ENCODE measurements at regions not wholly inside any gene's neighbourhood (a gene's known extent, or its start where the extent isn't known, plus 50 kb on each side); places are given as distances from the start of the nearest gene placed in this dataset.

GRCh38 chr16:73433731-73434307 lies 385.9 kb upstream of the ZFHX3 start:
- WGBS = 82% methylated on average over 16 of the region's 16 CpGs
- H3K18ac ChIP-seq (ENCODE audit: low read depth in 1 of 2, low read length in 2 of 2) = no peak overlapping the region
- H4K91ac ChIP-seq (ENCODE audit: low read length) = no peak overlapping the region
- H3K23ac ChIP-seq (ENCODE audit: low read length in 2 of 2) = no peak overlapping the region
- no peak overlapping the region for H3K14ac ChIP-seq (ENCODE audit: low read length in 2 of 2)
- H2BK120ac ChIP-seq (ENCODE audit: low read depth, low read length) = no peak overlapping the region
- no peak overlapping the region for H2BK15ac ChIP-seq (ENCODE audit: low read depth, poor library complexity, severe bottlenecking)
- peaks cover 4% of the 10 kb centered on the region for H3K9me3 ChIP-seq (ENCODE audit: control insufficient read depth, low read length)
- no peak overlapping the region for H3K4ac ChIP-seq (ENCODE audit: low read depth in 1 of 2, low read length in 2 of 2)
- DNase-seq = no peak
- H2BK12ac ChIP-seq (ENCODE audit: low read length in 2 of 2) = no peak overlapping the region
- no peak overlapping the region for H3K9ac ChIP-seq (ENCODE audit: low read length)
- no peak overlapping the region for H2AFZ ChIP-seq (ENCODE audit: low read depth, low read length)
- no peaks in the 10 kb centered on the region for H3K36me3 ChIP-seq (ENCODE audit: control insufficient read depth in 1 of 2, insufficient read depth in 2 of 2, low read depth in 1 of 2, low read length in 2 of 2)
- H3K27ac ChIP-seq (ENCODE audit: low read length, poor library complexity, severe bottlenecking) = no peak overlapping the region
- H3K4me2 ChIP-seq (ENCODE audit: low read length, poor library complexity, severe bottlenecking) = no peak overlapping the region
- no peaks in the 10 kb centered on the region for H3K79me1 ChIP-seq (replicated peaks; ENCODE audit: low read length, poor library complexity, severe bottlenecking)
- H3K4me1 ChIP-seq (ENCODE audit: control insufficient read depth, insufficient read depth, low read depth, low read length) = no peaks in the 10 kb centered on the region
- no peak overlapping the region for H3K4me3 ChIP-seq (ENCODE audit: insufficient read depth in 1 of 2, low read depth in 1 of 2, low read length in 2 of 2)
- H3K27me3 ChIP-seq (ENCODE audit: control insufficient read depth in 1 of 2, insufficient read depth in 1 of 2, low read length in 2 of 2) = no peaks in the 10 kb centered on the region
- no peak overlapping the region for H2BK5ac ChIP-seq (ENCODE audit: low read depth, low read length, poor library complexity, severe bottlenecking)
- H4K8ac ChIP-seq (ENCODE audit: low read length) = no peak overlapping the region
- no peak overlapping the region for H2AK5ac ChIP-seq (ENCODE audit: low read length, severe bottlenecking)

GRCh38 chr16:73432850-73433730 lies 385.2 kb upstream of the ZFHX3 start:
- Histone ChIP-seq H2BK120ac (ENCODE audit: low read depth, low read length) (no peak overlapping the region), H3K27me3 (ENCODE audit: control insufficient read depth in 1 of 2, insufficient read depth in 1 of 2, low read length in 2 of 2) (no peaks in the 10 kb centered on the region), H2AK5ac (ENCODE audit: low read length, severe bottlenecking) (no peak overlapping the region), H3K4me1 (ENCODE audit: control insufficient read depth, insufficient read depth, low read depth, low read length) (no peaks in the 10 kb centered on the region), H3K9me3 (ENCODE audit: control insufficient read depth, low read length) (peaks cover 4% of the 10 kb centered on the region), H3K4me3 (ENCODE audit: insufficient read depth in 1 of 2, low read depth in 1 of 2, low read length in 2 of 2) (no peak overlapping the region), H3K14ac (ENCODE audit: low read length in 2 of 2) (no peak overlapping the region), H3K4me2 (ENCODE audit: low read length, poor library complexity, severe bottlenecking) (no peak overlapping the region), H3K79me1 (replicated peaks; ENCODE audit: low read length, poor library complexity, severe bottlenecking) (no peaks in the 10 kb centered on the region), H3K18ac (ENCODE audit: low read depth in 1 of 2, low read length in 2 of 2) (no peak overlapping the region), H3K9ac (ENCODE audit: low read length) (no peak overlapping the region), H3K4ac (ENCODE audit: low read depth in 1 of 2, low read length in 2 of 2) (no peak overlapping the region), H4K91ac (ENCODE audit: low read length) (no peak overlapping the region), H2BK12ac (ENCODE audit: low read length in 2 of 2) (no peak overlapping the region), H2AFZ (ENCODE audit: low read depth, low read length) (no peak overlapping the region), H3K23ac (ENCODE audit: low read length in 2 of 2) (no peak overlapping the region), H4K8ac (ENCODE audit: low read length) (no peak overlapping the region), H2BK15ac (ENCODE audit: low read depth, poor library complexity, severe bottlenecking) (no peak overlapping the region), H2BK5ac (ENCODE audit: low read depth, low read length, poor library complexity, severe bottlenecking) (no peak overlapping the region), H3K36me3 (ENCODE audit: control insufficient read depth in 1 of 2, insufficient read depth in 2 of 2, low read depth in 1 of 2, low read length in 2 of 2) (no peaks in the 10 kb centered on the region), H3K27ac (ENCODE audit: low read length, poor library complexity, severe bottlenecking) (no peak overlapping the region)
- WGBS = 71% methylated on average over 13 of the region's 13 CpGs
- no peak for DNase-seq

DNA sequence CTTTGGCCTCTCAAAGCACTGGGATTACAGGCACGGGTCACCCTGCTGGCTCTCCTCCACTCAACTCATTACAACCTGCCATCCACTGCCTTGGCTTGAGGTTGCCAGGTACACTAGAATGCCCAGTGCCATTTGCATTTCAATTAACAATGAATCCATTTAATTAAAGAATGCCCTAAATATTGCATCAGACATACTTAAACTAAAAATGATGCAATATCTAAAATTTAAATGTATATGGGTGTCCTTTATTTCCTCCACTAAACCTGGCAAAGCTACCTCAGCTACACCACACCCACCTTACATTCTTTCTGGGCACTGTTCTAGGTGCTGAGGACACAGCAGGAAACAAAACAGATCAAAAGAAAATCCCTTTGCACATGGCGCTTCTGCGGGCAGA lies 382.2 kb upstream of the ZFHX3 start:
- H4K91ac ChIP-seq (ENCODE audit: low read length) = no peak overlapping the region
- H3K9ac ChIP-seq (ENCODE audit: low read length) = no peak overlapping the region
- H3K9me3 ChIP-seq (ENCODE audit: control insufficient read depth, low read length) = peaks cover 4% of the 10 kb centered on the region
- no peak overlapping the region for H3K4me3 ChIP-seq (ENCODE audit: insufficient read depth in 1 of 2, low read depth in 1 of 2, low read length in 2 of 2)
- H2BK120ac ChIP-seq (ENCODE audit: low read depth, low read length) = no peak overlapping the region
- H2BK12ac ChIP-seq (ENCODE audit: low read length in 2 of 2) = no peak overlapping the region
- no peak overlapping the region for H2BK15ac ChIP-seq (ENCODE audit: low read depth, poor library complexity, severe bottlenecking)
- H2AFZ ChIP-seq (ENCODE audit: low read depth, low read length) = no peak overlapping the region
- no peak overlapping the region for H3K4me2 ChIP-seq (ENCODE audit: low read length, poor library complexity, severe bottlenecking)
- no peaks in the 10 kb centered on the region for H3K36me3 ChIP-seq (ENCODE audit: control insufficient read depth in 1 of 2, insufficient read depth in 2 of 2, low read depth in 1 of 2, low read length in 2 of 2)
- no peaks in the 10 kb centered on the region for H3K4me1 ChIP-seq (ENCODE audit: control insufficient read depth, insufficient read depth, low read depth, low read length)
- no peaks in the 10 kb centered on the region for H3K79me1 ChIP-seq (replicated peaks; ENCODE audit: low read length, poor library complexity, severe bottlenecking)
- no peak overlapping the region for H3K27ac ChIP-seq (ENCODE audit: low read length, poor library complexity, severe bottlenecking)
- H3K27me3 ChIP-seq (ENCODE audit: control insufficient read depth in 1 of 2, insufficient read depth in 1 of 2, low read length in 2 of 2) = no peaks in the 10 kb centered on the region
- no peak overlapping the region for H3K18ac ChIP-seq (ENCODE audit: low read depth in 1 of 2, low read length in 2 of 2)
- no peak overlapping the region for H3K23ac ChIP-seq (ENCODE audit: low read length in 2 of 2)
- H3K14ac ChIP-seq (ENCODE audit: low read length in 2 of 2) = no peak overlapping the region
- H4K8ac ChIP-seq (ENCODE audit: low read length) = no peak overlapping the region
- WGBS = 83% methylated on average over 2 of the region's 3 CpGs
- no peak for DNase-seq
- no peak overlapping the region for H2AK5ac ChIP-seq (ENCODE audit: low read length, severe bottlenecking)
- H3K4ac ChIP-seq (ENCODE audit: low read depth in 1 of 2, low read length in 2 of 2) = no peak overlapping the region
- no peak overlapping the region for H2BK5ac ChIP-seq (ENCODE audit: low read depth, low read length, poor library complexity, severe bottlenecking)

DNA sequence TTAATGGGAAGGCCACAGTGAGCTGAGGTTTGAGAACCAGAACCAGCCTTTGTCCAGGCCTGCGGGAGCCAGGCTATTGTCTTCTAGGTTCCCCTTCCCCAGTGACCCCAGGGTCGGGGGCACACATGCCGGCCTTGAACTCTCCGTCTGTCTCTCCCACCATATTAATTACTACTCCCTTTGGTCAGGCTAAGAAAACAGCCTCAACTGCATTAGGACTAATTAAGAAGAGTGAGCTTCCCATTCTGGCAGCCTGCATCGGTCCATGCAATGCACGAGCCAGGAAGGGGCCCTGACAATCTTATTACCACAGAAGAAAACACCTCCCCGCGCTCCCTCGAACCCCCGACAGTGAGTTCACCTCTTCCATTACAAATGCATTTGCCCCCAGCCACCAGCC lies 380.2 kb upstream of the ZFHX3 start:
- no peaks in the 10 kb centered on the region for H3K4me1 ChIP-seq (ENCODE audit: control insufficient read depth, insufficient read depth, low read depth, low read length)
- H4K91ac ChIP-seq (ENCODE audit: low read length) = no peak overlapping the region
- no peak overlapping the region for H2BK5ac ChIP-seq (ENCODE audit: low read depth, low read length, poor library complexity, severe bottlenecking)
- no peak overlapping the region for H2BK12ac ChIP-seq (ENCODE audit: low read length in 2 of 2)
- no peak overlapping the region for H4K8ac ChIP-seq (ENCODE audit: low read length)
- H2AK5ac ChIP-seq (ENCODE audit: low read length, severe bottlenecking) = no peak overlapping the region
- no peak overlapping the region for H2AFZ ChIP-seq (ENCODE audit: low read depth, low read length)
- no peak overlapping the region for H3K14ac ChIP-seq (ENCODE audit: low read length in 2 of 2)
- H3K9ac ChIP-seq (ENCODE audit: low read length) = no peak overlapping the region
- no peak for DNase-seq
- H3K4ac ChIP-seq (ENCODE audit: low read depth in 1 of 2, low read length in 2 of 2) = no peak overlapping the region
- H3K36me3 ChIP-seq (ENCODE audit: control insufficient read depth in 1 of 2, insufficient read depth in 2 of 2, low read depth in 1 of 2, low read length in 2 of 2) = no peaks in the 10 kb centered on the region
- peaks cover 4% of the 10 kb centered on the region for H3K9me3 ChIP-seq (ENCODE audit: control insufficient read depth, low read length)
- no peaks in the 10 kb centered on the region for H3K27me3 ChIP-seq (ENCODE audit: control insufficient read depth in 1 of 2, insufficient read depth in 1 of 2, low read length in 2 of 2)
- H2BK15ac ChIP-seq (ENCODE audit: low read depth, poor library complexity, severe bottlenecking) = no peak overlapping the region
- H3K4me3 ChIP-seq (ENCODE audit: insufficient read depth in 1 of 2, low read depth in 1 of 2, low read length in 2 of 2) = no peak overlapping the region
- H3K79me1 ChIP-seq (replicated peaks; ENCODE audit: low read length, poor library complexity, severe bottlenecking) = no peaks in the 10 kb centered on the region
- H3K4me2 ChIP-seq (ENCODE audit: low read length, poor library complexity, severe bottlenecking) = no peak overlapping the region
- H3K27ac ChIP-seq (ENCODE audit: low read length, poor library complexity, severe bottlenecking) = no peak overlapping the region
- 84% methylated on average over 10 of the region's 10 CpGs for WGBS
- no peak overlapping the region for H2BK120ac ChIP-seq (ENCODE audit: low read depth, low read length)
- no peak overlapping the region for H3K18ac ChIP-seq (ENCODE audit: low read depth in 1 of 2, low read length in 2 of 2)
- no peak overlapping the region for H3K23ac ChIP-seq (ENCODE audit: low read length in 2 of 2)

Data from mesenchymal stem cell (in vitro differentiated cells and primary cell).